Neuronal stem cell (in vitro differentiated cells): ENCODE measurements at regions not wholly inside any gene's neighbourhood (a gene's known extent, or its start where the extent isn't known, plus 50 kb on each side); places are given as distances from the start of the nearest gene placed in this dataset.

Experiments used
- DNase-seq: peaks from one replicate; pipeline ENCODE4 v3.0.0-alpha.2; 2013; ENCODE audit warnings: low spot score
- H2AFZ ChIP-seq: one replicate; pipeline ENCODE4 v1.6.1; 2013; ENCODE audit warnings: mild to moderate bottlenecking, low read length, inconsistent platforms
- H2AK5ac ChIP-seq: 2 replicates; pipeline ENCODE4 v1.6.1; 2013; ENCODE audit warnings: low read depth, mild to moderate bottlenecking, inconsistent platforms, low read length, moderate library complexity, mixed read lengths
- H2BK120ac ChIP-seq: 2 replicates; pipeline ENCODE4 v1.6.1; 2013; ENCODE audit warnings: low read depth, mild to moderate bottlenecking, inconsistent platforms, low read length, moderate library complexity, mixed read lengths
- H2BK12ac ChIP-seq: one replicate; pipeline ENCODE4 v1.6.1; 2013; ENCODE audit warnings: low read length, inconsistent platforms
- H2BK15ac ChIP-seq: 2 replicates; pipeline ENCODE4 v1.6.1; 2013; ENCODE audit warnings: mild to moderate bottlenecking, low read length, inconsistent platforms, mixed read lengths
- H2BK5ac ChIP-seq: one replicate; pipeline ENCODE4 v1.6.1; 2013; ENCODE audit warnings: inconsistent platforms, mild to moderate bottlenecking, low read length, moderate library complexity
- H3K14ac ChIP-seq: one replicate; pipeline ENCODE4 v1.6.1; 2013; ENCODE audit warnings: low read length, inconsistent platforms
- H3K18ac ChIP-seq: 2 replicates; pipeline ENCODE4 v1.6.1; 2013; ENCODE audit warnings: low read length, inconsistent platforms
- H3K23ac ChIP-seq: 2 replicates; pipeline ENCODE4 v1.6.1; 2013; ENCODE audit warnings: low read depth, mild to moderate bottlenecking, mixed read lengths, low read length, inconsistent platforms; ENCODE audit not compliant: poor library complexity
- H3K27ac ChIP-seq: replicated peaks from 3 replicates; pipeline ENCODE4 v1.5.1; 2013; ENCODE audit warnings: low read length, inconsistent platforms
- H3K27me3 ChIP-seq, 3 experiments: 2 replicates each; pipeline ENCODE4 v1.6.1; 2013; ENCODE audit warnings: low read length in 3 of 3, mild to moderate bottlenecking in 2 of 3, inconsistent platforms in 1 of 3, low read depth in 1 of 3, mixed read lengths in 1 of 3, moderate library complexity in 1 of 3; ENCODE audit not compliant: control insufficient read depth in 3 of 3, insufficient read depth in 3 of 3
- H3K36me3 ChIP-seq, 2 donors: replicated peaks in 1 of 2; 2 replicates each; pipeline ENCODE4 v1.6.1; 2013; ENCODE audit warnings: low read length in 2 of 2; ENCODE audit not compliant: control insufficient read depth in 2 of 2, insufficient read depth in 2 of 2
- H3K4ac ChIP-seq: 2 replicates; pipeline ENCODE4 v1.6.1; 2013; ENCODE audit warnings: inconsistent platforms, mild to moderate bottlenecking, low read length, moderate library complexity
- H3K4me1 ChIP-seq, 2 donors: 1 replicate in 1 of 2; 2 replicates in 1 of 2; pipeline ENCODE4 v1.6.1; 2013; ENCODE audit warnings: low read length in 2 of 2, low read depth in 1 of 2; ENCODE audit not compliant: control insufficient read depth in 2 of 2, insufficient read depth in 1 of 2
- H3K4me2 ChIP-seq: one replicate; pipeline ENCODE4 v1.6.1; 2013; ENCODE audit warnings: mild to moderate bottlenecking, low read length, inconsistent platforms; ENCODE audit not compliant: insufficient read depth, poor library complexity, severe bottlenecking
- H3K4me3 ChIP-seq, 2 donors: 2 replicates each; pipeline ENCODE4 v1.5.1; 2013; ENCODE audit warnings: low read length in 2 of 2, mild to moderate bottlenecking in 2 of 2, inconsistent platforms in 1 of 2, moderate library complexity in 1 of 2
- H3K79me1 ChIP-seq: one replicate; pipeline ENCODE4 v1.6.1; 2013; ENCODE audit warnings: low read depth, mild to moderate bottlenecking, inconsistent platforms, low read length, moderate library complexity
- H3K9ac ChIP-seq: one replicate; pipeline ENCODE4 v1.6.1; 2013; ENCODE audit warnings: mild to moderate bottlenecking, low read depth, low read length, inconsistent platforms; ENCODE audit not compliant: poor library complexity
- H3K9me3 ChIP-seq, 2 donors: replicated peaks in 1 of 2; 2 replicates each; pipeline versions ENCODE3 to v1.6.1; 2013; ENCODE audit warnings: low read length in 2 of 2, mild to moderate bottlenecking in 2 of 2, inconsistent platforms in 1 of 2, low read depth in 1 of 2, mixed read lengths in 1 of 2, moderate library complexity in 1 of 2; ENCODE audit not compliant: control insufficient read depth in 2 of 2, insufficient read depth in 1 of 2
- H4K8ac ChIP-seq: one replicate; pipeline ENCODE4 v1.6.1; 2013; ENCODE audit warnings: low read depth, mild to moderate bottlenecking, inconsistent platforms, low read length, moderate library complexity
- H4K91ac ChIP-seq: one replicate; pipeline ENCODE4 v1.6.1; 2013; ENCODE audit warnings: low read length, low read depth, mild to moderate bottlenecking, inconsistent platforms; ENCODE audit not compliant: poor library complexity
- WGBS, 2 donors: extraction: QIAGEN DNeasy Blood & Tissue Kit; methylation state at CpG; one replicate each; pipeline ENCODE4 v1.1.7; 2013; ENCODE audit warnings: missing lambda C conversion rate in 2 of 2, mixed read lengths in 1 of 2; ENCODE audit not compliant: insufficient read length in 2 of 2, insufficient replicate concordance in 1 of 2; ENCODE audit errors: extremely low coverage in 2 of 2; 5-methylcytosine and 5-hydroxymethylcytosine counted together

GRCh38 chr4:13219971-13220370, 264.2 kb downstream of the RAB28 start:
- Histone ChIP-seq H3K9ac (no peak overlapping the region), H3K4me2 (no peak overlapping the region), H3K14ac (no peak overlapping the region), H2AFZ (no peak overlapping the region), H2AK5ac (no peak overlapping the region), H3K27ac (no peak overlapping the region), H4K8ac (no peak overlapping the region), H3K4ac (no peak overlapping the region), H2BK120ac (no peak overlapping the region), H4K91ac (no peak overlapping the region), H2BK12ac (no peak overlapping the region), H3K79me1 (no peaks in the 10 kb centered on the region), H3K27me3 (no peaks in the 10 kb centered on the region), H3K36me3 (peaks cover 0 to 2% of the 10 kb centered on the region in 2 donors), H3K23ac (no peak overlapping the region), H2BK15ac (no peak overlapping the region), H3K18ac (no peak overlapping the region), H3K4me3 (no peak overlapping the region), H3K4me1 (peaks cover 3 to 4% of the 10 kb centered on the region in 2 donors), H3K9me3 (no peaks in the 10 kb centered on the region), H2BK5ac (no peak overlapping the region)
- DNase-seq, result no peak
- WGBS, 2 donors, result no CpG with 5 or more reads among the region's 4 CpGs

GRCh38 chr4:13218326-13218958, 265.7 kb downstream of the RAB28 start:
- Histone ChIP-seq H3K18ac (no peak overlapping the region), H3K36me3 (peaks cover 0 to 2% of the 10 kb centered on the region in 2 donors), H3K27me3 (no peaks in the 10 kb centered on the region), H3K14ac (no peak overlapping the region), H3K4me1 (peaks cover 3 to 4% of the 10 kb centered on the region in 2 donors), H4K8ac (no peak overlapping the region), H3K9me3 (no peaks in the 10 kb centered on the region), H2AFZ (no peak overlapping the region), H3K4me2 (no peak overlapping the region), H3K4me3 (no peak overlapping the region), H2BK120ac (no peak overlapping the region), H2BK12ac (no peak overlapping the region), H3K23ac (no peak overlapping the region), H3K79me1 (no peaks in the 10 kb centered on the region), H3K4ac (no peak overlapping the region), H3K9ac (no peak overlapping the region), H3K27ac (no peak overlapping the region), H2BK5ac (no peak overlapping the region), H4K91ac (no peak overlapping the region), H2AK5ac (no peak overlapping the region), H2BK15ac (no peak overlapping the region)
- no CpG with 5 or more reads among the region's 4 CpGs for WGBS, 2 donors
- no peak for DNase-seq

DNA sequence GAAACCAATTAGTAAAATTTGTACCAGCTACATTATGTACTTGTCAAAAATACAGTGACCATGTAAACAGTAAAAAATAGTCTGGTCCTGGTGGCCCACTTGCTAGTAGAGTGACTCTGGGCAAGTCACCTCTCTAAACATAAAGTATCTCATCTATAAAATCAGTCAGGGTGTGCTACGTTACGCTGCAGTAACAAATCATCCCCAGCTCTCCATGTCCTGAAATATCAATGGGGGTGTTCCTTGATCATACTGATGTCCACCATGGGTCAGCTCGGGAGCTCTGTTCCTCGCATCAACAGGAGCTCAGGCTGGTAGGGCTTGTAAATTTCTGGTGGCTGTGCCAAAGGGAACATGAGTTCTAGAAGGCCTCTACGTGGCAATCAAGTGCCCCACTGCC, 268.6 kb downstream of the RAB28 start:
- Histone ChIP-seq H3K9ac (no peak overlapping the region), H2AFZ (no peak overlapping the region), H2BK15ac (no peak overlapping the region), H2BK120ac (no peak overlapping the region), H3K4ac (no peak overlapping the region), H4K91ac (no peak overlapping the region), H3K4me2 (no peak overlapping the region), H3K23ac (no peak overlapping the region), H2AK5ac (no peak overlapping the region), H3K4me1 (no peaks in the 10 kb centered on the region), H3K9me3 (no peaks in the 10 kb centered on the region), H2BK5ac (no peak overlapping the region), H3K14ac (no peak overlapping the region), H4K8ac (no peak overlapping the region), H3K27ac (no peak overlapping the region), H3K27me3 (no peaks in the 10 kb centered on the region), H3K4me3 (no peak overlapping the region), H3K18ac (no peak overlapping the region), H2BK12ac (no peak overlapping the region), H3K79me1 (no peaks in the 10 kb centered on the region), H3K36me3 (no peaks in the 10 kb centered on the region)
- WGBS, 2 donors, result no CpG with 5 or more reads among the region's 5 CpGs
- no peak for DNase-seq

DNA sequence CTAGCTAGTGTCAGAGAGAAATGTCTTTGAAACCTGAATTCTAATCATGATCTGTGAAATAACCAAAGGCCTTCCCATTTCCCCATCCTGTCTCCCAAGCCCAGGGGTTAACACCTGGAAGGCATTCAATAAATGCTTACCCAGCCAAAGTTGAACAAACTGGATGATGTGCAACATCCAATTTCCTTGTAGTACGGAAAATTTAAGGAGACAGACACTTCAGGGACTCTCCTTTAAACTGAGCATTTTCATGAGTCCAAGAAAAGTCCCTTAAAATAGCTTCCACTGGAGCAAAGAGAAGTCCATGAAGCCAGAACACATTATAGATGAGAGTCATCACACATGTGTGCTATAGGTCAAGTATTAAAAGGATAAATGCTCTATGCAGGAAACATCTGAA, 271.2 kb downstream of the RAB28 start:
- no peak for DNase-seq
- no peak overlapping the region for H4K8ac ChIP-seq
- H3K23ac ChIP-seq, result no peak overlapping the region
- no peaks in the 10 kb centered on the region for H3K27me3 ChIP-seq
- H3K4ac ChIP-seq, result no peak overlapping the region
- H3K4me3 ChIP-seq, result no peak overlapping the region
- no peak overlapping the region for H2BK120ac ChIP-seq
- H3K18ac ChIP-seq, result no peak overlapping the region
- no peaks in the 10 kb centered on the region for H3K36me3 ChIP-seq
- H2AFZ ChIP-seq, result no peak overlapping the region
- H3K27ac ChIP-seq, result no peak overlapping the region
- no peak overlapping the region for H2AK5ac ChIP-seq
- H3K4me2 ChIP-seq, result no peak overlapping the region
- H3K9me3 ChIP-seq, result no peaks in the 10 kb centered on the region
- no peak overlapping the region for H2BK5ac ChIP-seq
- H3K79me1 ChIP-seq, result no peaks in the 10 kb centered on the region
- H2BK15ac ChIP-seq, result no peak overlapping the region
- WGBS, 2 donors, result no CpG with 5 or more reads among the region's 1 CpG
- H4K91ac ChIP-seq, result no peak overlapping the region
- no peaks in the 10 kb centered on the region for H3K4me1 ChIP-seq
- H2BK12ac ChIP-seq, result no peak overlapping the region
- H3K14ac ChIP-seq, result no peak overlapping the region
- H3K9ac ChIP-seq, result no peak overlapping the region
